DND-41 (cell line): ENCODE measurements at regions not wholly inside any gene's neighbourhood (a gene's known extent, or its start where the extent isn't known, plus 50 kb on each side); places are given as distances from the start of the nearest gene placed in this dataset.

Experiments
- ATAC-seq: fragments of 200-7000 bp; cut with Tn5 transposase; 3 replicates; pipeline ENCODE4 v1.9.1; 2021; ENCODE audit warnings: low read depth; ENCODE audit not compliant: insufficient read depth
- DNase-seq: peaks from one replicate; pipeline ENCODE4 v3.0.0-alpha.2; 2020
- H2AFZ ChIP-seq: 2 replicates; pipeline ENCODE4 v1.6.0; 2012; ENCODE audit warnings: low read depth, low read length
- H3K27ac ChIP-seq: 2 replicates; pipeline ENCODE4 v1.5.1; 2012; ENCODE audit warnings: low read length, inconsistent platforms
- H3K27me3 ChIP-seq: fragments of 200-600 bp; sonication (generic); 2 replicates; pipeline ENCODE4 v1.6.0; 2012; ENCODE audit warnings: low read length, mild to moderate bottlenecking, inconsistent platforms; ENCODE audit not compliant: insufficient read depth, poor library complexity
- H3K36me3 ChIP-seq: 2 replicates; pipeline ENCODE4 v1.5.1; 2012; ENCODE audit warnings: low read length, inconsistent platforms; ENCODE audit not compliant: insufficient read depth
- H3K4me1 ChIP-seq: 2 replicates; pipeline ENCODE4 v1.5.1; 2012; ENCODE audit warnings: mild to moderate bottlenecking, low read length; ENCODE audit not compliant: insufficient read depth
- H3K4me2 ChIP-seq: 2 replicates; pipeline ENCODE4 v1.6.0; 2012; ENCODE audit warnings: mild to moderate bottlenecking, moderate library complexity, low read length, inconsistent platforms; ENCODE audit not compliant: insufficient read depth
- H3K4me3 ChIP-seq, 2 experiments: fragments of 200-600 bp in 1 of 2; shearing (Covaris generic) in 1 of 2; 2 replicates each; pipeline ENCODE4 v1.5.1; 2012 to 2016; ENCODE audit warnings: inconsistent platforms in 2 of 2, low read length in 2 of 2, mild to moderate bottlenecking in 2 of 2, low read depth in 1 of 2, moderate library complexity in 1 of 2
- H3K79me2 ChIP-seq: 2 replicates; pipeline ENCODE4 v1.6.0; 2012; ENCODE audit warnings: low read length, inconsistent platforms; ENCODE audit not compliant: insufficient read depth
- H3K9ac ChIP-seq: 2 replicates; pipeline ENCODE4 v1.6.0; 2012; ENCODE audit warnings: low read depth, mild to moderate bottlenecking, inconsistent platforms, low read length, moderate library complexity
- H3K9me3 ChIP-seq: 2 replicates; pipeline ENCODE4 v1.5.1; 2012; ENCODE audit warnings: low read length, moderate library complexity, mild to moderate bottlenecking, inconsistent platforms; ENCODE audit not compliant: insufficient read depth, severe bottlenecking
- H4K20me1 ChIP-seq: 2 replicates; pipeline ENCODE4 v1.6.0; 2012; ENCODE audit warnings: low read length; ENCODE audit not compliant: insufficient read depth
- CTCF ChIP-seq: IDR thresholded peaks from 2 replicates; pipeline ENCODE4 v1.5.1; 2012; ENCODE audit warnings: borderline replicate concordance, low read length, moderate library complexity, mild to moderate bottlenecking; ENCODE audit not compliant: poor library complexity, severe bottlenecking; ENCODE audit errors: extremely low read depth
- EZH2 ChIP-seq: IDR thresholded peaks from 3 replicates; pipeline ENCODE4 v1.6.1; 2012; ENCODE audit warnings: borderline replicate concordance, low read depth, mild to moderate bottlenecking, moderate library complexity, low read length, inconsistent platforms; ENCODE audit not compliant: severe bottlenecking

GRCh38 chr18:8536922-8537321 is 72.3 kb upstream of the RAB12 start:
- no peaks in the 10 kb centered on the region for H3K27me3 ChIP-seq
- H4K20me1 ChIP-seq: no peaks in the 10 kb centered on the region
- ATAC-seq (no peak), DNase-seq (no peak)
- H3K4me2 ChIP-seq: no peak overlapping the region
- no peaks in the 10 kb centered on the region for H3K9me3 ChIP-seq
- no peaks in the 10 kb centered on the region for H3K36me3 ChIP-seq
- H2AFZ ChIP-seq: no peak overlapping the region
- no peaks in the 10 kb centered on the region for H3K4me1 ChIP-seq
- no peak overlapping the region for H3K27ac ChIP-seq
- TF ChIP-seq CTCF (no peak), EZH2 (no peak)
- no peak overlapping the region for H3K9ac ChIP-seq
- H3K4me3 ChIP-seq: no peak overlapping the region
- H3K79me2 ChIP-seq: no peaks in the 10 kb centered on the region

GRCh38 chr18:8537400-8537799 is 71.8 kb upstream of the RAB12 start:
- no peak overlapping the region for H3K4me3 ChIP-seq
- ATAC-seq: no peak
- no peaks in the 10 kb centered on the region for H4K20me1 ChIP-seq
- H3K9ac ChIP-seq: no peak overlapping the region
- H3K36me3 ChIP-seq: no peaks in the 10 kb centered on the region
- no peak overlapping the region for H3K4me2 ChIP-seq
- H3K27me3 ChIP-seq: no peaks in the 10 kb centered on the region
- DNase-seq: no peak
- no peak overlapping the region for H2AFZ ChIP-seq
- no peak overlapping the region for H3K27ac ChIP-seq
- no peaks in the 10 kb centered on the region for H3K9me3 ChIP-seq
- no peaks in the 10 kb centered on the region for H3K4me1 ChIP-seq
- no peak for TF ChIP-seq EZH2
- no peak for TF ChIP-seq CTCF
- H3K79me2 ChIP-seq: no peaks in the 10 kb centered on the region

- Histone ChIP-seq H3K79me2 (no peaks in the 10 kb centered on the region), H3K9me3 (no peaks in the 10 kb centered on the region), H3K36me3 (no peaks in the 10 kb centered on the region), H3K4me3 (no peak overlapping the region), H3K4me1 (no peaks in the 10 kb centered on the region), H3K9ac (no peak overlapping the region), H4K20me1 (no peaks in the 10 kb centered on the region), H3K27me3 (no peaks in the 10 kb centered on the region), H2AFZ (no peak overlapping the region), H3K4me2 (no peak overlapping the region), H3K27ac (no peak overlapping the region)
- ATAC-seq: no peak
- TF ChIP-seq EZH2 (no peak), CTCF (no peak)
- no peak for DNase-seq
Measured at GRCh38 chr18:8538935-8539334, 70.3 kb upstream of the RAB12 start.

GRCh38 chr18:8546677-8547076 is 62.6 kb upstream of the RAB12 start:
- Histone ChIP-seq H4K20me1 (no peaks in the 10 kb centered on the region), H2AFZ (no peak overlapping the region), H3K27ac (no peak overlapping the region), H3K9me3 (no peaks in the 10 kb centered on the region), H3K4me2 (no peak overlapping the region), H3K4me1 (no peaks in the 10 kb centered on the region), H3K4me3 (no peak overlapping the region), H3K27me3 (no peaks in the 10 kb centered on the region), H3K36me3 (no peaks in the 10 kb centered on the region), H3K79me2 (no peaks in the 10 kb centered on the region), H3K9ac (no peak overlapping the region)
- ATAC-seq: no peak
- DNase-seq: no peak
- no peak for TF ChIP-seq CTCF
